Left renal pelvis (tissue), 4 donors: ENCODE measurements at regions not wholly inside any gene's neighbourhood (a gene's known extent, or its start where the extent isn't known, plus 50 kb on each side); places are given as distances from the start of the nearest gene placed in this dataset.
"Not testable (repeated sequence)": the region's sequence is repeated elsewhere in the genome, so short reads cannot be mapped to it uniquely, and the experiment has no call there.

ENCODE experiments used
- DNase-seq, 4 donors: peaks; one replicate each; pipeline ENCODE4 v3.0.0-alpha.2; 2013; ENCODE audit warnings: low read depth in 4 of 4, low spot score in 3 of 4

DNA sequence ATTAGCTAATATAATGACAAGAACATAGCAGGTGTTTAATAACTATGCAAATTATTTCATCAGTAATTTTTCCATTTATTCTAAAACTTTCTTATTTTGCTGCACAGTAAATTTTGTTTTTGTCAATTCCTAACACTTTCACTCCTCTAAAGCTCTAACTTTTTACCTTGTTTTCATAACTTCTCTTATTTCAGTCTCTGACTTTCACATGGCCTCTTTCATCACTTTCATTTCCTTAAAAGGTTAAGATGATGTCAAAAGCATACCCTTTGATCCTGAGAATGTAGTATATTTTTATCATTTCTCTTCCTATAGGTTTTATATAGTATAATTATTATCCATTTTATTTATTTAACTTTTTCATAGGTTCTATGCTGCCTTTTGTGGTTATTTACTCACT, 1325.8 kb upstream of the ALCAM start:
- no peak for DNase-seq

DNA sequence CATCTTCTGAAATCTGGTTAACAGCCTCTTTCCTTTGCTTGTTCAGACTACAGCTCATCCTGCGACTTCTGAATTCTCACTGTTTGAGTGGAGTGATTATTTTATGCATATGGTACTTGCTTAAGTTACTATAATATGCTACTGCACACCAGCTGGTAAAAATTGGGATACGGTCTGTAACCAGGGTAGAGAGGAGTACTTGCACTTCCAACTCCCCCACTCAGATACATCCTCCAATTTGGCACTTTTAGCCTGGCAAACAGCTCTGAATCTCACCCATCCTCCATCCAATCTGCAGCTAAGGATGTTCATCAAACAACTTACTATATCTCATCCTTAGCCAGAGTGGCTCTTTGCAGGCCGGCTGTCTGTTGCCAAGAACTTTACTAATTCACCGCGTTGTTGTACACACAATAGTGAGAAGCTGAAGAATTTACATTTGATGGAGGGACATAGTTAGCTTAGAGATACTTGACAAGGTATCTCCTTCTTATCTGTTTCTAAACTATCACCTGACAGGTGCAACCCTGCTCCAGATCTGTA, 1323.6 kb upstream of the ALCAM start:
- not testable (repeated sequence) for DNase-seq

DNA sequence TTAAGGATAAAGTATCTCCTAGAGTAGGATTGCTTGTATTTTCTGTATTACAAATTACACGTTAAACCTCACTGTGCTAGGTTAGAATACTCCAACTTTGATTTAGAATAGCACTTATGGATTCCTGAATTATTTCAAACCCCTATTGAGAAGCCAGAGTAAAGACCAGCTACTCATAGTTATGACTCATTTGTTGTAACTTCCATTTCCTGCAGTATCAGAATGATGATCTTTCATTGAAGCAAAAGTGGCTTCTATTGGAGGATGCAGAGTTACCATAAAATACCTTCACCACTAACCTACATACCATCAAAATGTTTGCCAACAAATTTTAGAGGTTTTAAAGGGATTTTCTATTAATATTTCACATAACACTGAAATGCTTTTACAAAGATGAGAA, 1322.7 kb upstream of the ALCAM start:
- DNase-seq: no peak

DNA sequence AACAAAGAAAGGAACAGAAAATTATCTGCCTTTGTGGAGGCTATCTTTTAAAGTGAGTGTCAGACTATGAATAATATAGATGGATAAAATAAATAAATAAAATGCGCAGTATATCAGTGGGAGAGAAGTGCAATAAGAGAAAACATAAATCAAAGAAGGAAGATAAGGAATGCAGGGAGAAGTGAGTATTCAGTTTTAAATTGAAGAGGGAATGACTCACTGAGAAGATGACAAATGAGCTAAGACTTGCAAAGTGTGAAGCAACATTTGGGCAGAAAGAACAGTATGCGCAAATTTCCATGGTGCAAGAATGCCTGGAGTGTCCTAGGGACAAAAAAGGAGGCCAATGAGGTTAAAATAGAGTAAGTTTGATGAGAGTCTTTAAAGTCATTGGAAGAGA, 1300.1 kb upstream of the ALCAM start:
- no peak for DNase-seq

DNA sequence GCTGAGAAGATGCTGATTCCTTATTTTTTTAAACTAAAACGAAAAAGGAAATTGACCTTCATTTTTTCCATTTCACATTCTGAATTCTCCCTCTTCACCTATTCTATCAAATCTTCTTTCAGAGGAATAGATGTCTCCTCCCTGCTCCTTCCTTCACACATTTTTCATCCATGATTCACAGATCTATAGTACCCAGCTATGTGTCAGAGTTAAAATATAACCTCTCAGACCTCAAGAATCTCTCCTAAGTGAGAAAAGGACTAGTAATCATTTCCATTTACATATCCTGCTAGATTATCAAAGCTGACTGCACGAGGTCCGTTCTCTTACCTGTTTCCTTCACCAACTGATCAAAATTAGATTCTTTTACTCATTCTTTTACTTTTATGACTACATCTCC, 1297.6 kb upstream of the ALCAM start:
- DNase-seq: no peak

DNA sequence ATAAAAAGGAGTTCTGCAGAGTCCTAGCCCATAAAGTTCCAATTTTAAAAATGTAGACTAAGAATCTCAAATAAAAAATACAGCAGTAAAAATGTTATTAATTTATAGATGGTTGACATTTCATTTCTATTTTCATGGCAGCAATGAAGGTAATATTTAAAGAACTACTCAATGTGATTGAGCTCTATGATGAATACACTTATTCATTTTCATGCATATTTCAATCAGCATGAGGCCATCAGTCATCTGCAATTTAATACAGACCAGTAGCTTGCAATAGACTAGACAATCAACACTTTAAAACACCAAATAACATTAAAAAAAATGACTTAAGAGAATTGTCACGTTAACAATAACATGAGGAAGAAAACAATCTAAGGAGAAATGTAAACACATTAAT, 1295.8 kb upstream of the ALCAM start:
- DNase-seq: no peak

DNA sequence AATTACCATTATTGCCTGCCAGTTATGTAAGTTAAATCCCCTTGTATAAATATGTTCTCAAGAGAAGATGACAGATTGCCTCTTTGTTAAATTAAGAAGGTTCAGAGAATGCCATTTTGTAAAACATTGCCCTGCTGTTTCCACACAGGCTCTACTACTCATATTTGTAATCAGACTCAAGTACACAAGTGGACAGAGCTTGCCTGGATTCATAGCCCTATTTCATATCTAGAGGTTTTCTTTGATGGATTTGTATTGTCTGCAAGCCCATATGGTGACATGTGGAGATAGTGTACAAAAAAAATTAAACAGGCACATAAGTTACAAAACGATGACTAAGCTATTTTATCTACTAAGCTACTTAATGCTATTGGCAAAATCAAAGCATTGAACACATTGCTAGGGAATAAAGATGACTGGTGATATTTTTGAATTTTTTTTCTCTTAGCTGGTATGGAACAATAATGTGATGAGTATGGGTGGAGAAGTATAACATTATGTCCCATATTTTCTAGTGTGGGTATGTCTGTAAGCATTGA, 1286.6 kb upstream of the ALCAM start:
- no peak for DNase-seq

DNA sequence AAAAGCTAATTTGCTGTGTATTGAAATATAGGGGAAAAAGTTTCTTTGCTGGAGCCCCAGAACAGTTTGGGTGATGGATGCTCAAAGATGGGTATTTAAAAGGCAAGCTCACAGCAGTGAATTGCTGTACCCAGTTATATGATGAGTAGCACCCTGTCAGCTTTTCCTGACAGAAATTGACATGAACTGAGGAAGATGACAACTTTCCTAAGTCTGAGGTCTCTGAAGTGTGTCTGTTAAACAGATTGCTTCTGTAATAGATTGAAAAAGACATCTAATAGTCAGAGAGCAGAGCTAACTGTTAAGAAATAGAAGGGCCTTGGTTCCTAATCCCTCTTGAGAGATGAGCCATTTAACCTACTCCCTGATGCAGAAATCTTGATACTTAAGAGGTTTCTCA, 1278.0 kb upstream of the ALCAM start:
- DNase-seq: no peak

DNA sequence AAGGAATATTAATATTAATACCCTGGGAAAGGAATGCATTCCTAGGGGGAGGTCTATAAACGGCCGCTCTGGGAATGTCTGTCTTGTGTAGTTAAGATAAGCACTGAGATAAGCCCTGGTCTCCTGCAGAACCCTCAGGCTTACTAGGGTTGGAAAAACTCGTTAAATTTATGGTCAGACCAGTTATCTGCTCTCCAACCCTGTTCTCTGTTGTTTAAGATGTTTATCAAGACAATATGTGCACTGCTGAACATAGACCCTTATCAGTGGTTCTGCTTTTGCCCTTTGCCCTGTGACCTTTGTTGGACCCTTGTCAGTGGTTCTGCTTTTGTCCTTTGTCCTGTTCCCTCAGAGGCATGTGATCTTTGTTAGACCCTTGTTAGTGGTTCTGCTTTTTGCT, 1276.7 kb upstream of the ALCAM start:
- not testable (repeated sequence) for DNase-seq

DNA sequence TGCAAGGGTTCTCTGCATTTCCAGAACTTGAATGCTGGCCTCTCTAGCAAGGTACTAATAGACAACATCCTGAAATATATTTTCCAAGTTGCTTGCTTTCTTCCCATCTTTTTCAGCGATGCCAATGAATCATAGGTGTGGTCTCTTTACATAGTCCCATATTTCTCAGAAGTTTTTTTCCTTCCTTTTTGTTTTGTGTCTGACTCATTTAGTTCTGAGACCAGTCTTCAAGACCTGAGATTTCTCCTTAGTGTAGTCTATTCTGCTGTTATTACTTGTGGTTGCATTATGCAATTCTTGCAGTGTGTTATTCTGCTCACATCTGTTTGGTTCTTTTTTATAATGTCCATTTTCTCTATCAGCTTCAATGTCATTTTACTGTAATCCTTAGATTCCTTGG, 1265.0 kb upstream of the ALCAM start:
- DNase-seq: no peak

DNA sequence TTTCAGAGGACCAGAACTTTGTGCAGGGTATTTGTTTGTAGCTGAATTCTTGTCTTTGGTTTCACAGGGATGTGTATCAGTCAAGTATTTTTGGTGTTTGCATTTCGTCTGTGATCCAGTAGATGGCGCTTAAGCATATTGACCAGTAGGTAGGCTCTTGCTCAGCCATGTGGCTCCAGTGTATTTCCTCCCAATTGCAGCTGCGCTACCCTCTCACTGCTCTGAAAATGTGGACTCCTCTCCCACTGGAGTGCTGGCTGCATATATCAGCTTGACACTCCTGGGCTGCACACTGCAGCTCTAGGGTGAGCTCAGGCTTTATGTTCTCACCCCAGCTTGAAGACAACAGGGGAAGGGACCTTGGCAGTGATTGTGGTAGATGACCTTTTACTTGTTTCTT, 1264.3 kb upstream of the ALCAM start:
- peak in 1 of 4 donors; percentile 7 for DNase-seq

DNA sequence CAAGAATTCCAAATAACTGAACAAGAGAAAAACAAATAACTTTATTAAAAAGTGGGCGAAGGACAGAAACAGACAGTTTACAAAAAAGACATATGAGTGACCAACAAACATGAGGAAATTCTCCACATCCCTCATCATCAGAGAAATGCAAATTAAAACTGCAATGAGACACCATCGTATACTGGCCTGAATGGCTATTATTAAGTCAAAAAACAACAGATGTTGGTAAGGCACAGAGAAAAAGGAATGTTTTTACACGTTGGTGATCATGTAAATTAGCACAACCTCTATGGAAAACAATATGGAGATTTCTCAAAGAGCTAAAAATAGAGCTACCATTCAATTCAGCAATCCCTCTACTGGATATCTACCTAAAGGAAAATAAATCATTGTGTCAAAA, 1260.4 kb upstream of the ALCAM start:
- no peak for DNase-seq

DNA sequence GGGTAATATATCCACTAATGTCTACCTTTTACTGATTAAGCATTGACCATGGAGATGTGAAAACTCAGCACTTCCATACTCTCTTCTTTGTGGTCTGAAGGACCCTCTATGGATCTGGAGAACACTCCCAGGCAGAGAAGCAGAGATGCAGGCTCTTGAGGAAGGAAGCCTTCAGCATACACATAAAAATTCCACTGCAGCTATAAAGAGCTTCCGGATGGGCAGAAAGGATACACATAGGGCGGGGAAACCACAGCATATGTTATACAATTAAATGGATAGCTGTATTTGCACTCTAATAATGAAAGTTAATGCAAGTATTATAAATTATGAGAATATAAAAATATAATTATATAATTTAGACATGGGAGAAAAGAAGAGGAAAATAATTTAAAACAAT, 1258.2 kb upstream of the ALCAM start:
- DNase-seq: no peak

DNA sequence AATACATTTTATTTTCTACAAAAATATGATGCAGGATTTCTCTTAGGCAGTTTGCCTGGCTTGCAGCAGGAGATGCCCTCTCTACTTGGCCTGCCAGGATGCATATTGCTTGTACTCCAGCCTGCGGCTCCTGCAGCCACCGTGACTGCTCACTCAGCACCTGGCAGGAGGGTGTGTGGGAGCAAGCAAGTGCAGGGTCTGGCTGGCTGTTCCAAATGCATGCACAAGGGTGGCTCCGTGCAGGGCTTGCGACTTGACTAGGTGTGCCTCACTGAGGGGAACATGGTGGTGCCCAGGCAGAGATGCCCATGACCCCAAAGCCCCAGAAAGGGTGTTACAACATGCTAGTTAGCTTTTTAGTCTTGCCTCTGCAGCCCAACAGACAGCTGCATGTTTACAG, 1240.2 kb upstream of the ALCAM start:
- DNase-seq: no peak

DNA sequence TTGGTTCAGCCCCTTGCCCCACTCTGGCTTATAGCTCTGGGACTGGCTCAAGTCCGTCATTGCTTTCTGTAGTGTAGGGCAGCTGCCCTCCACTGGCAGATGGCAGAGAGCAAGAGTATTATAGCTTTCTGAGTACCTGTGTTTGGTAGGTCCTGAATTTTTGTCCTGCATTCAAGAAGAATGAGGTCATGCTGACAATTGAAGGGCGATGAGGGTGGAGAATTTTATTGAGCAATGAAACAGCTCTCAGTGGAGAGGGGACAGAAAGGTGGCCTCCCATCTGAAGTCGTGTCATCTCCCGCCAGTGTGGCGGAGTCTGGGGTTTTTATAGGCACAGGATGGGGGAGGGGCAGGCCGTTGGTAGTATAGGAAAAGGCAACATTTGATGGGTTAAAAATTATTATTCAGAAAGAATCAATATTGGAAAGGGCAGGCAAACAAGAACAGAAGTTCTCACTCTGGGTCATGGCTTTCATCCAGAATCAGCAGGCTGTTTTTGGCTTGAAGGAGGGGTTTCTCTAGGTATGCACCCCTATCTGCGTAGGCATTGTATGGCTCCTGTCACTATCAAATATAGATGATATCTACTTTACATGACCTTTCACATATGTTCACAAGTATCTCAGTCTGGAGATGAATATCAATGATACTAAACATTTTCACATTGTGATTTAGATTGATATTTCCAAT, 1239.7 kb upstream of the ALCAM start:
- DNase-seq: no peak

DNA sequence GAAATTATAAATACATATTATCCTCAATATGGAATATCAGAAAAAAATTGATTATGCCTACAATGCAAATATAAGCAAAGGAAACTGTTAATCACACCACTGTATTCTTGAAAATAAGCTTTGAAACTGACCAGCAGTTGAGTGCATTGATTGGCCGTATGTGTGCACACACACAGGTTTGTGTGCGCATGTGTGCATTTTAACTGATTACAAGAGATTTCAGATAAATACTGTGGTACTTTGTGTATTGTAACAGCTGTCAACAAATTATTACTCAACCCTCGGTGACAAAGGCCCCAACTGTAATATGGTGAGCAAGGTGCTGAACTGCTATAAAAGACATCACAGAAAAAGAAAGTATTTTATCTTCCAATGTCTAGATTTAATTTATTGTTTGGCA, 1238.9 kb upstream of the ALCAM start:
- DNase-seq: no peak

DNA sequence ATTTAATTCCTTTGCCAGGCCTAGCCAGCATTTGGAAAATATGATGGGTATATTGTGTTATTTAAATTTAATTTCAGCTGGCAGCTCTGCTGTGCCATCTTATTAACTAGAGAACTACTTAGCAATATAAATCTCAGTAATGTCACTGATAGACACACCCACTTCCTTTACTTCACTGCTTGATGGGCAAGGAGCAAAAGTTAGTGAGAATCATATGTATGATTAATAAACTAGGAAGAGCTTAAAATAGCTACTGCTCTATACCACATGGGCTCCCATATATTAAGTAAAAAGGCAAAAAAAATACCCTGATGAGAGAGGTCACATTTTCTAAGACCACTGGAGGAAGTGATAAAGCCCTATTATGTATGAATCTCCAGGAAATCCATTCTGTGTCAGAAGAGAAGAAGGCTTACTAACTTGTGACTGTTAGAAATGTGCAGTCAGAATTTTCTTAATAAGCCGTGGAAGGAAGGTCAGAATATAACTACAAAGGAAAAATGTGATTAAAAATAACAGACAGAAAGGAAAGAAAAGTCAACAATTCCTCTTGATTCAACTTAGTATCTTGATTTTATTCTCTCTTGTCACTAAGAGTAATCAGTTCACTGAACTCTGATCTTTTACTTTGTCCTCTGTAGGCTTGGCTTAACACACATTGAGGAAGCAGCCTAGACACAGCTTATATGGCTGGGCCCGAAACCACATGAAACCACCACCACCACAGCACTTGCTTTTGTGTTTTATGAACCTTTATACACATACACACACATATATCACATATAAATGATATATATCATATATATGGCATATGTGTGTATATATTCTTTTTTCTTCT, 1233.9 kb upstream of the ALCAM start:
- DNase-seq: no peak

DNA sequence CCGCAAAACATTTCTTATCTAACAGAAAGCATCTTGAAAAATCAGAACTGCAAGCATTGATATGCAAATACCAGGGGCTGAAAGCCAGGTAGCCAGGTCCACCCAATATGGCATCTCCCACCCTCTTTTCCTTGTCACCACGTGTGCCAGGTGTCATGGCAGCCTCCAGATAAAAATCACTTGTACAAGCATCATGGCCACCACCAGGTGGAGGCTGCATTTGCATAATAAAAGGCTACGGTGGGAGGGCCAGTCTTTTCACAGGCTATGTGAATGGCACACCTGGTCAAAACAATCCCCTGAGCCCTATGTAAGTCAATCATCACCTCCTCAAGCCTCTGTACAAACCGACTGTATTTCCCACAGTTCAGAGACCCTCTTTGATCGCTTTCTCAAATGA, 1233.1 kb upstream of the ALCAM start:
- DNase-seq: no peak

DNA sequence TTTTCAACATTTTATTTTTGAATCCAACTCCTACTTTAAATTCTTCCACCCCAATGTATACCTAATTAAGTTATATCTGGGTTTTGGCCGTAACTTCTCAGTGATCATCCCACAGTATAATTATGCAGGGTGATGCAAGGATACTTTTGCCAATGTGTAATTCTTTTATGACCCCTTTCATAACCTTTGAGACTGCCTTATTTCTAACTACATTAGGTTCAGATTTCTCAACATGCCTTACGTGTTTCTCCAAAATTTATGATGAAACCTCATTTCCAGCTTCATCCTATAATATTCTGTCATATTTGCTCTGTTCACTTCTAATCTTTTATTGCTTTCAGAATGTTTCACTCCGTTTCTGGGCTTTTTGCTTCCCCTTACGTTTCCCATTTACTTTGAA, 1229.6 kb upstream of the ALCAM start:
- no peak for DNase-seq

DNA sequence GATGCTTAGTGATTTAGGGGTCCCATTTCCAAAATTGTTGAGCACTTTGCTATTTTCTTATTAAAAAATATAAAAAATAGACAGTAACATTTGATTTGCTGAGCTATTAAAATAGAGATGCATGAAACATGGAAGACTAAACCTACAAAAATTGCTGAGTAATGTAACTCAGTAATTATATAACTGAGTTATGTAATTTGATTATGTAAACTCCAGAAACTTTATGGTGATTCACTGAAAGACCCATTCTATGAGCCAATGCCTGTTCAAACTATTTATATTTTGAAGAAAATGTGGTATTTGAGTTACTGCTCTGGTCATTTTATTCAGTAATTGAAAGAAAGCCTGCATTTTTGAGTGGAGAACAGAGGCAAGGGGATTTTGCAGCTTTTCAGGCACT, 1221.5 kb upstream of the ALCAM start:
- DNase-seq: no peak

DNA sequence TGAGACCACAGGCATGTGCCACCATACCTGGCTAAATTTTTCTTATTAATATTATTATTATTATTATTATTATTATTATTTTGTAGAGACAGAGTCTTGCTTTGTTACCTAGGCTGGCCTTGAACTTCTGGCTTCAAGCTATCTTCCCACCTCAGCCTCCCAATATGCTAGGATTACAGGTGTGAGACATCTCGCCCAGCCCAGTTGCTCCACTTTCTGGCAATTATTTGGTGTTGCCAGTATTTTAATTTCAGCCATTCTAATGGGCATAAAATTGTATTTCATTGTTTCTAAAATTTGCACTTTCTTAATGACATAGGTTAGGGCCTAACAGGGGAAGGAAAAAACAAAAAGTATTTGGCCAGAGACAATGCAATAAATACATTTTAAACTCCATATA, 1217.6 kb upstream of the ALCAM start:
- DNase-seq: no peak

DNA sequence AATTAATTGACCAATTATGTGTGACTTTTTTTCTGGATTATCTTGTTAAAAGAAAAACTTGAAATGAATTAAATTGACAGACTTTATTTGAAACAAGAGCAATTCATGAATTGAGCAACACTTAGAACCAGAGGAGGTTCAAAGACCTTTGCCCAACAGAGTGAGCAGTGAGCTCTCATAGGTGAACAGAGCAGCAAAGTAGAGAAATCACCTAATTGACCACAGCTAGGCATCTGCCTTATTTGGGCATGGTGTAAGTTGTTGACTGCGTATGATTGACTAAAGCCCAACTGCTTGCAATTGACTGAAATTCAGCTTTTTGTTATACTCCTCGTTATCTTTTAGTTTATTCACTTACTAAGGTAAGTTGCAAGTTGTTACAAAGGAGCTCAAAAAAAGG, 1216.0 kb upstream of the ALCAM start:
- no peak for DNase-seq
